Gastrocnemius medialis (tissue), 4 donors: ENCODE measurements at regions not wholly inside any gene's neighbourhood (a gene's known extent, or its start where the extent isn't known, plus 50 kb on each side); places are given as distances from the start of the nearest gene placed in this dataset.

Source experiments
- CTCF ChIP-seq, 5 experiments: fragments of 450-650 bp in 3 of 5; fragments of 200-600 bp in 2 of 5; sonication (generic) in 2 of 5; IDR thresholded peaks in 4 of 5; conservative IDR thresholded peaks in 1 of 5; 1 replicate in 4 of 5; 2 replicates in 1 of 5; pipeline ENCODE4 v1.5.1; 2016 to 2019; ENCODE audit warnings: antibody characterized with exemption in 5 of 5, mild to moderate bottlenecking in 3 of 5, moderate library complexity in 3 of 5
- POLR2A ChIP-seq, 2 donors: fragments of 450-650 bp; IDR thresholded peaks; one replicate each; pipeline ENCODE4 v1.6.1; 2017; ENCODE audit warnings: antibody characterized with exemption in 2 of 2, mild to moderate bottlenecking in 2 of 2, moderate library complexity in 2 of 2

GRCh38 chr3:55226696-55227095, 260.4 kb downstream of the WNT5A start:
- TF ChIP-seq CTCF (IDR thresholded peaks at IDR 0.05 in 4 of 5, conservative IDR thresholded peaks at IDR 0.05 in 1 of 5) (no peak), POLR2A (IDR thresholded peaks at IDR 0.05) (no peak)
